Body of pancreas (tissue), 4 donors: ENCODE measurements at regions not wholly inside any gene's neighbourhood (a gene's known extent, or its start where the extent isn't known, plus 50 kb on each side); places are given as distances from the start of the nearest gene placed in this dataset.

Experiments
- POLR2A ChIP-seq, 3 donors: fragments of 450-650 bp; IDR thresholded peaks; one replicate each; pipeline ENCODE4 v1.6.1; 2016; ENCODE audit warnings: antibody characterized with exemption in 3 of 3, mild to moderate bottlenecking in 2 of 3
- TF ChIP-seq, protein P1 (sequence below), 7 experiments: fragments of 450-650 bp in 4 of 7; fragments of 200-600 bp in 3 of 7; sonication (generic) in 3 of 7; IDR thresholded peaks; one replicate each; pipeline ENCODE4 v1.5.1; 2016 to 2019; ENCODE audit warnings: antibody characterized with exemption in 7 of 7

DNA sequence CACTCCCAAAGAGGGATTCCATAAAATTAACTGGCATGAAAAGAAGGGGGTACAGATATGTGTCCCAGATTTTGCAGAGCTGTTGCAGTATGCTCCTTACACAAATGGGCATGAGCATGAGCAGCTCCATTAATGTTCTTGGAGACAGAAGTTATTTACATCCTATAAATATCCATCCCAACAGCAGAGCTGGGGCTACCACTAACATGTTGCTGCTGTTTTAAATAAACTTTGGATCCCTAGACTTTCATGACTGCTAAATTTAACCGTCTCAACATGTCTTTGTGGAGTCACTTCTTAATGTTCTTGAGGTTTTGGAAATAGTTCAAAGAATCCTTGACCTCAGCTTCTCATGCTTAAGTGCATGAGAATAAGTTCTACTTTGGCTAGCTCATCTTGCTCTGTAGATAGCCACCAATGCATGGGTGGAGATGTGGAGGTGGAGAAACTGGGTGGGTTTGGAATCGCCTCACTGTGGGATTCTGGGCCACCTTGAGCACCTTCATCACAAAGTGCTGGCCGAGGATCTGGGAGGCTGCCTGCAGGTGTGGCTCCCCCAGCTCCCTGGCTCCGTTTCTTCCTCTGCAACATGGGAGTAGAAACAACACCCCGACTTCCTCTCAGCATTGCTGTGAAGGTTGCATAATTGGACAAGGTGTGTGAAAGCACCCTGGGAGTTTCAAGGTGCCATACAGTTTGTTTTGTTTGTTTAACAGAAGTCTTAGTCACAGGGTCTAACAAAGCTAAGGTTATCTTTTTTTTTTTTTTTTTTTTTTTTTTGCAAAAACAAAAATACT, 307.2 kb downstream of the MYCN start:
- TF ChIP-seq POLR2A (IDR thresholded peaks at IDR 0.05), result no peak
- TF ChIP-seq, protein P1, sequence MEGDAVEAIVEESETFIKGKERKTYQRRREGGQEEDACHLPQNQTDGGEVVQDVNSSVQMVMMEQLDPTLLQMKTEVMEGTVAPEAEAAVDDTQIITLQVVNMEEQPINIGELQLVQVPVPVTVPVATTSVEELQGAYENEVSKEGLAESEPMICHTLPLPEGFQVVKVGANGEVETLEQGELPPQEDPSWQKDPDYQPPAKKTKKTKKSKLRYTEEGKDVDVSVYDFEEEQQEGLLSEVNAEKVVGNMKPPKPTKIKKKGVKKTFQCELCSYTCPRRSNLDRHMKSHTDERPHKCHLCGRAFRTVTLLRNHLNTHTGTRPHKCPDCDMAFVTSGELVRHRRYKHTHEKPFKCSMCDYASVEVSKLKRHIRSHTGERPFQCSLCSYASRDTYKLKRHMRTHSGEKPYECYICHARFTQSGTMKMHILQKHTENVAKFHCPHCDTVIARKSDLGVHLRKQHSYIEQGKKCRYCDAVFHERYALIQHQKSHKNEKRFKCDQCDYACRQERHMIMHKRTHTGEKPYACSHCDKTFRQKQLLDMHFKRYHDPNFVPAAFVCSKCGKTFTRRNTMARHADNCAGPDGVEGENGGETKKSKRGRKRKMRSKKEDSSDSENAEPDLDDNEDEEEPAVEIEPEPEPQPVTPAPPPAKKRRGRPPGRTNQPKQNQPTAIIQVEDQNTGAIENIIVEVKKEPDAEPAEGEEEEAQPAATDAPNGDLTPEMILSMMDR (IDR thresholded peaks at IDR 0.05), result no peak
